H1 (cell line): ENCODE measurements at regions not wholly inside any gene's neighbourhood (a gene's known extent, or its start where the extent isn't known, plus 50 kb on each side); places are given as distances from the start of the nearest gene placed in this dataset.

Experiments used
- CTCF ChIA-PET: fragments of 300-600 bp; sonication (Branson Sonifier 250); formaldehyde crosslinking; loops from one replicate; lab custom pipeline; 2021; ENCODE audit not compliant: partially characterized antibody; lab: Charles Lee
- POLR2A ChIA-PET: fragments of 300-600 bp; sonication (Branson Sonifier 250); formaldehyde crosslinking; loops from one replicate; lab custom pipeline; 2021; ENCODE audit warnings: inconsistent platforms; ENCODE audit not compliant: partially characterized antibody; lab: Charles Lee
- DNase-seq, 2 experiments: peaks; one replicate each; pipeline versions ENCODE4 v3.0.0 to v3.0.0-alpha.2; 2010 to 2022; ENCODE audit warnings: low spot score in 2 of 2, low read depth in 1 of 2, mixed read lengths in 1 of 2
- FAIRE-seq: peaks from 2 replicates; lab custom pipeline; 2011; peaks lifted over from hg19 to GRCh38; lab: Jason Lieb, UNC
- H2AFZ ChIP-seq: 2 replicates; pipeline ENCODE4 v1.8.1; 2012; ENCODE audit warnings: low read length, inconsistent platforms
- H2AK5ac ChIP-seq: 2 replicates; pipeline ENCODE4 v1.6.1; 2013; ENCODE audit warnings: low read depth, low read length
- H2BK120ac ChIP-seq: replicated peaks from 2 replicates; pipeline ENCODE3; 2013; ENCODE audit warnings: low read depth, low read length, inconsistent platforms
- H2BK12ac ChIP-seq: 2 replicates; pipeline ENCODE4 v1.6.1; 2013; ENCODE audit warnings: low read depth, low read length
- H2BK15ac ChIP-seq: 2 replicates; pipeline ENCODE4 v1.6.1; 2013; ENCODE audit warnings: low read length
- H2BK20ac ChIP-seq: 2 replicates; pipeline ENCODE4 v1.6.1; 2013; ENCODE audit warnings: low read length
- H2BK5ac ChIP-seq: 2 replicates; pipeline ENCODE4 v1.6.1; 2013; ENCODE audit warnings: low read depth, low read length
- H3K14ac ChIP-seq: 2 replicates; pipeline ENCODE4 v1.6.1; 2013; ENCODE audit warnings: inconsistent platforms; ENCODE audit not compliant: insufficient read length
- H3K18ac ChIP-seq: 2 replicates; pipeline ENCODE4 v1.6.1; 2013; ENCODE audit warnings: low read length; ENCODE audit errors: extremely low read depth
- H3K23ac ChIP-seq: 2 replicates; pipeline ENCODE4 v1.6.1; 2013; ENCODE audit warnings: inconsistent platforms; ENCODE audit not compliant: insufficient read length
- H3K23me2 ChIP-seq: 2 replicates; pipeline ENCODE4 v1.6.1; 2013; ENCODE audit warnings: low read depth, low read length
- H3K27ac ChIP-seq: 2 replicates; pipeline ENCODE4 v1.6.1; 2011; ENCODE audit warnings: low read depth, low read length, inconsistent platforms
- H3K27me3 ChIP-seq, 4 experiments: replicated peaks in 1 of 4; 1 replicate in 1 of 4; 2 replicates in 3 of 4; pipeline versions ENCODE4 v1.6.1 to v1.8.1; 2011 to 2013; ENCODE audit warnings: low read length in 3 of 4, mild to moderate bottlenecking in 3 of 4, inconsistent platforms in 2 of 4, mixed read lengths in 2 of 4, moderate library complexity in 1 of 4; ENCODE audit not compliant: control insufficient read depth in 3 of 4, insufficient read depth in 3 of 4; ENCODE audit errors: extremely low read depth in 1 of 4
- H3K36me3 ChIP-seq, 4 experiments: 2 replicates each; pipeline versions ENCODE4 v1.6.1 to v1.8.1; 2011 to 2013; ENCODE audit warnings: mild to moderate bottlenecking in 4 of 4, low read length in 3 of 4, moderate library complexity in 2 of 4, control low read depth in 1 of 4, inconsistent platforms in 1 of 4; ENCODE audit not compliant: insufficient read depth in 4 of 4, control insufficient read depth in 2 of 4
- H3K4ac ChIP-seq: replicated peaks from 2 replicates; pipeline ENCODE3; 2013; ENCODE audit warnings: low read length, low read depth, mixed read lengths, inconsistent platforms; ENCODE audit not compliant: insufficient read length
- H3K4me1 ChIP-seq, 4 experiments: replicated peaks in 1 of 4; 1 replicate in 1 of 4; 2 replicates in 3 of 4; pipeline versions ENCODE4 v1.6.1 to v1.8.1; 2011 to 2013; ENCODE audit warnings: low read length in 3 of 4, inconsistent platforms in 2 of 4, mixed read lengths in 1 of 4; ENCODE audit not compliant: insufficient read depth in 4 of 4, control insufficient read depth in 3 of 4
- H3K4me2 ChIP-seq, 2 experiments: 2 replicates each; pipeline versions ENCODE4 v1.6.1 to v1.8.1; 2011 to 2013; ENCODE audit warnings: low read depth in 2 of 2, low read length in 2 of 2, control low read depth in 1 of 2, inconsistent platforms in 1 of 2, mild to moderate bottlenecking in 1 of 2; ENCODE audit not compliant: insufficient read depth in 1 of 2
- H3K4me3 ChIP-seq, 4 experiments: fragments of 200-600, 300-600 bp in 1 of 4; sonication (generic), shearing (Covaris generic), sonication (Bioruptor Twin) in 1 of 4; 2 replicates each; pipeline versions ENCODE4 v1.5.1 to v1.8.1; 2011 to 2016; ENCODE audit warnings: low read length in 4 of 4, low read depth in 3 of 4, control low read depth in 2 of 4, inconsistent platforms in 2 of 4, mild to moderate bottlenecking in 2 of 4, mixed read lengths in 1 of 4, moderate library complexity in 1 of 4; ENCODE audit not compliant: insufficient read depth in 2 of 4; ENCODE audit errors: extremely low read depth in 1 of 4
- H3K56ac ChIP-seq: replicated peaks from 2 replicates; pipeline ENCODE3; 2013; ENCODE audit warnings: low read depth, mild to moderate bottlenecking, mixed read lengths, low read length, inconsistent platforms; ENCODE audit not compliant: insufficient read length
- H3K79me1 ChIP-seq: 2 replicates; pipeline ENCODE4 v1.6.1; 2013; ENCODE audit warnings: low read depth, low read length, control low read depth
- H3K79me2 ChIP-seq, 2 experiments: 2 replicates each; pipeline versions ENCODE4 v1.6.1 to v1.8.1; 2012 to 2013; ENCODE audit warnings: low read length in 2 of 2, mild to moderate bottlenecking in 2 of 2, inconsistent platforms in 1 of 2; ENCODE audit not compliant: insufficient read depth in 2 of 2, control insufficient read depth in 1 of 2
- H3K9ac ChIP-seq, 4 experiments: replicated peaks in 1 of 4; 1 replicate in 1 of 4; 2 replicates in 3 of 4; pipeline versions ENCODE4 v1.6.1 to v1.8.1; 2011 to 2013; ENCODE audit warnings: low read depth in 3 of 4, low read length in 3 of 4, control low read depth in 2 of 4, mild to moderate bottlenecking in 2 of 4, moderate library complexity in 2 of 4, inconsistent platforms in 1 of 4; ENCODE audit errors: extremely low read depth in 1 of 4
- H3K9me3 ChIP-seq, 2 experiments: 2 replicates each; pipeline versions ENCODE4 v1.6.1 to v1.8.1; 2012 to 2013; ENCODE audit warnings: mild to moderate bottlenecking in 2 of 2, moderate library complexity in 2 of 2, control low read depth in 1 of 2, inconsistent platforms in 1 of 2, low read depth in 1 of 2, low read length in 1 of 2, mixed read lengths in 1 of 2; ENCODE audit not compliant: insufficient read depth in 2 of 2
- H4K20me1 ChIP-seq, 2 experiments: replicated peaks in 1 of 2; 2 replicates each; pipeline versions ENCODE3 to v1.8.1; 2011 to 2013; ENCODE audit warnings: inconsistent platforms in 2 of 2, low read length in 2 of 2, mild to moderate bottlenecking in 1 of 2; ENCODE audit not compliant: insufficient read depth in 2 of 2, control insufficient read depth in 1 of 2
- H4K5ac ChIP-seq: 2 replicates; pipeline ENCODE4 v1.6.1; 2013; ENCODE audit warnings: low read length, low read depth, mixed read lengths, inconsistent platforms; ENCODE audit not compliant: insufficient read length
- H4K8ac ChIP-seq: 2 replicates; pipeline ENCODE4 v1.8.0; 2013; ENCODE audit warnings: mild to moderate bottlenecking, moderate library complexity, low read length, inconsistent platforms; ENCODE audit not compliant: insufficient read depth; ENCODE audit errors: extremely low read depth
- H4K91ac ChIP-seq: replicated peaks from 2 replicates; pipeline ENCODE3; 2013; ENCODE audit warnings: low read length, mixed read lengths, inconsistent platforms; ENCODE audit not compliant: insufficient read length
- ASH2L ChIP-seq: fragments of 200-600, 300-600 bp; sonication (generic); IDR thresholded peaks from one replicate; pipeline ENCODE4 v1.7.1; 2017; ENCODE audit warnings: low read length
- CEBPB ChIP-seq: IDR thresholded peaks from 2 replicates; pipeline ENCODE4 v1.6.1; 2012; ENCODE audit warnings: low read depth, low read length
- EGR1 ChIP-seq: IDR thresholded peaks from 2 replicates; pipeline ENCODE4 v1.6.1; 2011; ENCODE audit warnings: low read depth, low read length, borderline replicate concordance
- EP300 ChIP-seq, 2 experiments: IDR thresholded peaks; 1 replicate in 1 of 2; 2 replicates in 1 of 2; pipeline ENCODE4 v1.6.1; 2011 to 2012; ENCODE audit warnings: low read depth in 2 of 2, low read length in 2 of 2, mild to moderate bottlenecking in 2 of 2, borderline replicate concordance in 1 of 2, inconsistent platforms in 1 of 2, moderate library complexity in 1 of 2
- GTF2F1 ChIP-seq: IDR thresholded peaks from 2 replicates; pipeline ENCODE4 v1.6.1; 2012; ENCODE audit warnings: low read depth, low read length, improper control_type of control experiment, borderline replicate concordance
- HDAC2 ChIP-seq, 2 experiments: fragments of 300-600 bp in 1 of 2; sonication (generic) in 1 of 2; IDR thresholded peaks; 2 replicates each; pipeline ENCODE4 v1.6.1; 2011 to 2012; ENCODE audit warnings: low read depth in 2 of 2, low read length in 2 of 2, mild to moderate bottlenecking in 2 of 2, moderate library complexity in 2 of 2, borderline replicate concordance in 1 of 2, inconsistent platforms in 1 of 2
- JUND ChIP-seq: IDR thresholded peaks from 2 replicates; pipeline ENCODE4 v1.6.1; 2011; ENCODE audit warnings: mild to moderate bottlenecking, improper control_type of control experiment, low read length
- MAFK ChIP-seq: IDR thresholded peaks from 2 replicates; pipeline ENCODE4 v1.6.1; 2012; ENCODE audit warnings: low read depth, mild to moderate bottlenecking, improper control_type of control experiment, low read length
- RXRA ChIP-seq: IDR thresholded peaks from 2 replicates; pipeline ENCODE4 v1.6.1; 2011; ENCODE audit warnings: low read depth, mild to moderate bottlenecking, low read length, moderate library complexity; ENCODE audit not compliant: insufficient read depth
- SIN3A ChIP-seq, 2 experiments: IDR thresholded peaks in 1 of 2; conservative IDR thresholded peaks in 1 of 2; 2 replicates each; pipeline ENCODE4 v1.6.1; 2011 to 2012; ENCODE audit warnings: low read length in 2 of 2, improper control_type of control experiment in 1 of 2, low read depth in 1 of 2, mild to moderate bottlenecking in 1 of 2
- SRF ChIP-seq: IDR thresholded peaks from 2 replicates; pipeline ENCODE4 v1.6.1; 2011; ENCODE audit warnings: mild to moderate bottlenecking, low read depth, low read length, moderate library complexity
- TAF7 ChIP-seq: optimal IDR thresholded peaks from 2 replicates; pipeline ENCODE3; 2011; ENCODE audit warnings: low read depth, mild to moderate bottlenecking, inconsistent platforms, low read length, moderate library complexity, borderline replicate concordance
- WGBS, 2 experiments: shearing (Covaris generic) in 1 of 2; methylation state at CpG; one replicate each; pipeline versions ENCODE4 v1.1.6 to v1.1.7; 2013 to 2015; ENCODE audit warnings: low lambda C conversion rate in 2 of 2, mixed read lengths in 2 of 2, inconsistent platforms in 1 of 2, low coverage in 1 of 2, missing lambda C conversion rate in 1 of 2; ENCODE audit not compliant: insufficient replicate concordance in 2 of 2, insufficient coverage in 1 of 2, insufficient read length in 1 of 2; ENCODE audit errors: extremely low coverage in 1 of 2, missing lambda C conversion rate in 1 of 2; 5-methylcytosine and 5-hydroxymethylcytosine counted together

GRCh38 chr6:139872665-139873064, 498.2 kb upstream of the CITED2 start:
- TF ChIP-seq RXRA (no peak), MAFK (no peak), GTF2F1 (no peak), CEBPB (no peak), EGR1 (no peak), JUND (no peak), EP300 (IDR thresholded peaks at IDR 0.05; ENCODE audit: borderline replicate concordance in 1 of 2, low read depth in 2 of 2, low read length in 2 of 2) (no peak), TAF7 (no peak), ASH2L (no peak), SIN3A (conservative IDR thresholded peaks at IDR 0.05 in 1 of 2, IDR thresholded peaks at IDR 0.05 in 1 of 2; ENCODE audit: low read depth in 1 of 2, low read length in 2 of 2) (no peak), HDAC2 (IDR thresholded peaks at IDR 0.05; ENCODE audit: borderline replicate concordance in 1 of 2, low read depth in 2 of 2, low read length in 2 of 2) (no peak), SRF (no peak)
- Histone ChIP-seq H3K23ac (no peak overlapping the region), H3K9ac (no peak overlapping the region), H2AK5ac (no peak overlapping the region), H2AFZ (no peak overlapping the region), H3K4me2 (no peak overlapping the region), H3K36me3 (no peaks in the 10 kb centered on the region), H4K5ac (no peak overlapping the region), H3K27me3 (no peaks in the 10 kb centered on the region), H3K79me2 (no peaks in the 10 kb centered on the region), H4K91ac (no peak overlapping the region), H3K14ac (no peak overlapping the region), H2BK20ac (no peak overlapping the region), H2BK15ac (no peak overlapping the region), H4K20me1 (no peaks in the 10 kb centered on the region), H3K4me3 (no peak overlapping the region), H3K4me1 (no peaks in the 10 kb centered on the region), H3K18ac (no peak overlapping the region), H4K8ac (no peak overlapping the region; the same call in 1 of the 2 replicates), H2BK120ac (no peak overlapping the region), H3K4ac (no peak overlapping the region), H3K9me3 (no peaks in the 10 kb centered on the region), H3K23me2 (no peaks in the 10 kb centered on the region), H3K56ac (no peak overlapping the region), H3K79me1 (no peaks in the 10 kb centered on the region), H2BK5ac (no peak overlapping the region), H3K27ac (no peak overlapping the region), H2BK12ac (no peak overlapping the region)
- DNase-seq: no peak
- ChIA-PET POLR2A (no interaction called here), CTCF (interaction anchor here (0.6 kb wide), 2 partner anchors 490 to 502 kb away, joined by 3 to 4 read pairs; no protein-coding TSS in a partner anchor)
- WGBS, 2 experiments: 88% methylated on average over 2 of the region's 2 CpGs; no CpG with 5 or more reads in 1 of the 2 experiments
- FAIRE-seq: no peak
